ENCODE measurements at regions not wholly inside any gene's neighbourhood (a gene's known extent, or its start where the extent isn't known, plus 50 kb on each side); places are given as distances from the start of the nearest gene placed in this dataset.

- DNase-seq (no peak), ATAC-seq (no peak)
- TF ChIP-seq, protein P1, sequence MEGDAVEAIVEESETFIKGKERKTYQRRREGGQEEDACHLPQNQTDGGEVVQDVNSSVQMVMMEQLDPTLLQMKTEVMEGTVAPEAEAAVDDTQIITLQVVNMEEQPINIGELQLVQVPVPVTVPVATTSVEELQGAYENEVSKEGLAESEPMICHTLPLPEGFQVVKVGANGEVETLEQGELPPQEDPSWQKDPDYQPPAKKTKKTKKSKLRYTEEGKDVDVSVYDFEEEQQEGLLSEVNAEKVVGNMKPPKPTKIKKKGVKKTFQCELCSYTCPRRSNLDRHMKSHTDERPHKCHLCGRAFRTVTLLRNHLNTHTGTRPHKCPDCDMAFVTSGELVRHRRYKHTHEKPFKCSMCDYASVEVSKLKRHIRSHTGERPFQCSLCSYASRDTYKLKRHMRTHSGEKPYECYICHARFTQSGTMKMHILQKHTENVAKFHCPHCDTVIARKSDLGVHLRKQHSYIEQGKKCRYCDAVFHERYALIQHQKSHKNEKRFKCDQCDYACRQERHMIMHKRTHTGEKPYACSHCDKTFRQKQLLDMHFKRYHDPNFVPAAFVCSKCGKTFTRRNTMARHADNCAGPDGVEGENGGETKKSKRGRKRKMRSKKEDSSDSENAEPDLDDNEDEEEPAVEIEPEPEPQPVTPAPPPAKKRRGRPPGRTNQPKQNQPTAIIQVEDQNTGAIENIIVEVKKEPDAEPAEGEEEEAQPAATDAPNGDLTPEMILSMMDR (IDR thresholded peaks at IDR 0.05), result no peak
- no peaks in the 10 kb centered on the region for H3K36me3 ChIP-seq (ENCODE audit: insufficient read depth in 1 of 2, low read depth in 1 of 2)
- no peak overlapping the region for H3K4me3 ChIP-seq
- intact Hi-C loops (cut with DNase I), result no loop called here
- H3K9me3 ChIP-seq, result no peaks in the 10 kb centered on the region
- H3K4me1 ChIP-seq, result no peaks in the 10 kb centered on the region
- no peaks in the 10 kb centered on the region for H3K27me3 ChIP-seq (ENCODE audit: insufficient read depth in 3 of 3, low read length in 2 of 3)
- H3K27ac ChIP-seq, result no peak overlapping the region
- 46 to 52% (median 48%) methylated on average over 10 of the region's 10 CpGs for WGBS, 3 donors
Observed at GRCh38 chr1:165047994-165048393, 308.5 kb downstream of the LMX1A start.

DNA sequence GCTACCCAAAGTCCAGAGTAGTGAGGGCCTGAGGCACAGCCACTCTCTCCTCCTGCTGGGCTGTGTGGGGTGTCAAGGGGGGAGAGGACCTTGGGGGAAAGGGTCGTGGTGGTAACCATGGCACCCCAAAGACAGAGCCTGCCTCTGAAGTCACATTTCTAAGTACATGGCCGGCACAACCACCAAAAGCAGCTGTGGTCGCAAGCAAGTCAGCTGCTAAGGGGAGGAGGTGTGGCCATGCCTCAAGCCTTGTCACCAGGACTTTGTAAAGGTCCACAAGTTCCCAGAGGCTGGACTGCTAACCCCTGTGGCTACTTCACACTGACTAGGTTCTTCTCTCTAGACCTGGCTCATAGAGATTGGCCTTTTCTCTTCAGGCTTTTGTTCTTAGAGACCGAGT, 310.6 kb downstream of the LMX1A start:
- intact Hi-C loops (cut with DNase I), result no loop called here
- no peaks in the 10 kb centered on the region for H3K4me1 ChIP-seq
- no peak overlapping the region for H3K27ac ChIP-seq
- no peaks in the 10 kb centered on the region for H3K9me3 ChIP-seq
- WGBS, 3 donors, result 60 to 71% (median 64%) methylated on average over 4 of the region's 4 CpGs
- H3K36me3 ChIP-seq (ENCODE audit: insufficient read depth in 1 of 2, low read depth in 1 of 2), result no peaks in the 10 kb centered on the region
- TF ChIP-seq, protein P1 (IDR thresholded peaks at IDR 0.05), result no peak
- ATAC-seq (no peak), DNase-seq (no peak)
- H3K27me3 ChIP-seq (ENCODE audit: insufficient read depth in 3 of 3, low read length in 2 of 3), result no peaks in the 10 kb centered on the region
- no peak overlapping the region for H3K4me3 ChIP-seq

DNA sequence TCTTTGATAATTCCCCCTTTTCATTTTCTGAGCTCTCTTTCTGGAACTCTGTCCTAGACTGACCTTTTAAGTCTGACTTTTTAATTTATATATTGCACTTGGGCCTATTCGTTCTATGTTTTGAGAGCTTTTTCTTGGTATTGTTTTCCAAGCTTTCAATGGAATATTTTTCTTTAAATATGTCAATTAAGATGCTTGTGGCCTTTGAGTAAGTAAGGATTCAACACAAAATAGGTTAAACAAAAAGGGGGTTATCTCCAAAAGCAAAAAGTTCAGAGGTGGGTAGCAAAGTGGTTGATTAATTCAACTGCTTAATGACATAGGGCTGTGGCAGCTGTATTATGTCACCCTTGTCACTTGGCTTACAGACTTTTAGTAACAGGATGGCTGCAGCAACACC, 315.9 kb downstream of the LMX1A start:
- Histone ChIP-seq H3K4me3 (no peak overlapping the region), H3K36me3 (ENCODE audit: insufficient read depth in 1 of 2, low read depth in 1 of 2) (no peaks in the 10 kb centered on the region), H3K27ac (no peak overlapping the region), H3K4me1 (no peaks in the 10 kb centered on the region), H3K27me3 (ENCODE audit: insufficient read depth in 3 of 3, low read length in 2 of 3) (no peaks in the 10 kb centered on the region), H3K9me3 (no peaks in the 10 kb centered on the region)
- DNase-seq, result no peak
- intact Hi-C loops (cut with DNase I), result no loop called here
- 72 to 79% (median 73%) methylated on average over 1 of the region's 1 CpG for whole genome bisulfite sequencing, 3 donors
- TF ChIP-seq, protein P1 (IDR thresholded peaks at IDR 0.05), result no peak
- no peak for ATAC-seq

- Histone ChIP-seq H3K4me3 (no peak overlapping the region), H3K9me3 (no peaks in the 10 kb centered on the region), H3K27me3 (ENCODE audit: insufficient read depth in 3 of 3, low read length in 2 of 3) (no peaks in the 10 kb centered on the region), H3K36me3 (ENCODE audit: insufficient read depth in 1 of 2, low read depth in 1 of 2) (no peaks in the 10 kb centered on the region), H3K4me1 (no peaks in the 10 kb centered on the region), H3K27ac (no peak overlapping the region)
- DNase-seq (no peak), ATAC-seq (no peak)
- intact Hi-C loops (cut with DNase I), result no loop called here
- TF ChIP-seq, protein P1 (IDR thresholded peaks at IDR 0.05), result no peak
- WGBS, 3 donors, result 61 to 73% (median 72%) methylated on average over 3 of the region's 3 CpGs
Observed at GRCh38 chr1:165039996-165040395, 316.5 kb downstream of the LMX1A start.

- WGBS, 3 donors, result 78 to 90% (median 84%) methylated on average over 6 of the region's 6 CpGs
- no peaks in the 10 kb centered on the region for H3K27me3 ChIP-seq (ENCODE audit: insufficient read depth in 3 of 3, low read length in 2 of 3)
- H3K9me3 ChIP-seq, result no peaks in the 10 kb centered on the region
- no peak overlapping the region for H3K27ac ChIP-seq
- no peaks in the 10 kb centered on the region for H3K36me3 ChIP-seq (ENCODE audit: insufficient read depth in 1 of 2, low read depth in 1 of 2)
- ATAC-seq (no peak), DNase-seq (no peak)
- intact Hi-C loops (cut with DNase I), result no loop called here
- H3K4me1 ChIP-seq, result no peaks in the 10 kb centered on the region
- TF ChIP-seq, protein P1 (IDR thresholded peaks at IDR 0.05), result no peak
- H3K4me3 ChIP-seq, result no peak overlapping the region
Observed at GRCh38 chr1:165036403-165036802, 320.1 kb downstream of the LMX1A start.

Measured in psoas muscle (tissue), 7 donors.